ENCODE measurements at regions not wholly inside any gene's neighbourhood (a gene's known extent, or its start where the extent isn't known, plus 50 kb on each side); places are given as distances from the start of the nearest gene placed in this dataset.

DNA sequence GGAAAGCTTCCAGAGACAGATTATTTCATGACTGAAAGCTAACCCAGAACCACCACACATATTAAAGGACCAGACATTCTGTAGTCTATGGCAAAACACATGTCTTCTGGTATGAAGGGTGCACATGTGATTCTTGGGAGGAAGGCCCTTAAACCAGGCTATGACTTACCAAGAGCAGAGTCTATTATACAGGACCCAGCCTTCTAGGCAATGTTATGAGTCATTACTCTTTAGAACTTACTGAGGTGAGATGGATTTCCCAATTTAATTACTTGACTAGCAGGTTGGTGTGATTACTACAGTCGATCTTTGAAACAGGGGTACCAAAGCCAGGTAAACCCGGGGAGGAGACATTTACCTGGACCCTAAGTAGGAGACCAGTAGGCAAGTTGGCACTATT lies 350.8 kb downstream of the TRIB2 start:
- DNase-seq (ENCODE audit: extremely low read depth in 1 of 2, low read depth in 1 of 2), result no peak

DNA sequence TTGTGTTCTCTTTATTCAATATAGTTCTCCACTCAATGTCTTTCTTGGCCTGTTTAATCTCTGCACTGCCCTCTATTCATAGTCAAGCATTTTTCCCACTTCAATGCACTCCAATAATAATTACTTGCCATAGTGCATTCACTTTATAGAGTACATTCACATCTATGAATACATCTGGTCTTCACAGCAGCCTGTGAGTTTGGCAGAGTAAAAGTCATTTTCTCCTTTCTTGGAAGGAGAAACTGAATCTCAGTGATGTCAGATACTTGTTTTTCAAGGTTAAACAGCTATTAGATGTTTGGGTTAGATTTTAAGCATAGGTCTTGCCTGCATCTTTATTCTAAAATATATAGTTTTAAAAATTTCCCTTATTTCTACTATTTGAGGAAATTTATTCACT lies 373.2 kb downstream of the TRIB2 start:
- DNase-seq (ENCODE audit: extremely low read depth in 1 of 2, low read depth in 1 of 2), result no peak

DNA sequence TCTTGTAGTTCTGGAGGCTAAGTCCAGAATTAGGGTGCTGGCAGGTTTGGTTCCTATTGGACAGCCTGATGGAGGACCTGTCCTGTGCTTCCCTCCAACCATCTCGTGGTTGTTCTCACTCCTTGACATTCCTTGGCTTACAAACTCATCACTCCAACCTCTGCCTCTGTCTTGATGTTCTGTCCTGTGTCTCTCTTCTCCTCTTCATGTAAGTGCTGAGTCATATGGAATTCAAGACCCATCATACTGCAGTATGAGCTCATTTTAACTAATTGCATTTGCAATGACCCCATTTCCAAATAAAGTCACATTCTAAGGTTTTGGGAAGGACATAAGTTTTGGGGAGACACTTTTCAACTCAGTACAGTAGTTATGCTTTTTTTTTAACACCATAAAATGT lies 374.7 kb downstream of the TRIB2 start:
- no peak for DNase-seq (ENCODE audit: extremely low read depth in 1 of 2, low read depth in 1 of 2)

DNA sequence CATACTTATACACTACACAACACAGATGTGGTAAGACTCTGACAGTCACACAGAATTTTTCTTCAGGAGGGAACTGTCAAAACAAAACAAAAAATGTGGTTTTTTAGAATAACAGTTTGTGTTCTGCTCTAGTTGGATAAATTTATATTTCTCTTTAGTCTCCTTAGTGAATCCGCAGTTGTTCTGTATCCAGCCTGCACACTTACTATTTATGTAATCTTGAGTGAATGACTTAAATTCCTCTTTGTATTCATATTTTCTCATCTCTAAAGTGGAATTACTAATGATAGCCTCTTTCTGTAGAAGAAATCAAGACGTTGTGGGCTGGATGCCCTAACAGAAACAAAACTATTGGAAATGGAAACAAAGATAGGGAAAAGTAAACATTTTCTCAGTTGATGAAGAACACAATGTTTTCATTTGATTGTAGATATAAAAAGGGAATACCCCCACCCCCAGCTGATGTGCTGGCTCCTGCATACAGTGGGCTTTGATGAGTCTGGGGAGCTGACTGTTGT lies 375.2 kb downstream of the TRIB2 start:
- DNase-seq (ENCODE audit: extremely low read depth in 1 of 2, low read depth in 1 of 2), result no peak

DNA sequence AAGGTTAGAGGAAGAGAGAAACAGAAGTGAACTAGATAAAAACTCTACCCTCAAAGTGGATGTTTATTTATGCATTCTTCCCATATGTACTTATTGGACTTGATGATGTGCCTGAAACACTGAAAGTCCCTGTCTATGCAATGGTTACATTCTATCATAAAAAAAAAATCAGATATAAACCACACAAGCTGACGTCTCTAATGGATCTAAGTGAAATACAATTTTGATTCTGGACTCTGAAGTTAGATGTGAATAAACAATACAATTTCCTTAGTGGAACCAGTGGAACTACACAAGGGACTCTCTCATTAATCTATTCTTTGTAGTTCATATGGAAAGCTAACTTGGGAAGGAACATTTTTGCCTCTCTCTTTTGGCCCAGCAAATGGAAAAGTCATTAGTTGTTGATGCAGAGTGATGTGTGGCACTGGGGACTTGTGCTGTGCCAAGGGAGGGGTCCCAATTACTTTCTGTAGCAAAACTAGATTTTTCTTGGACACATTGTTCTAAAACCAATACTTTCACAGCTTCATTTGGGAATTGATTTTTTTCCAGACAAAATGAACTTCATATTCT lies 376.8 kb downstream of the TRIB2 start:
- DNase-seq (ENCODE audit: extremely low read depth in 1 of 2, low read depth in 1 of 2), result no peak

DNA sequence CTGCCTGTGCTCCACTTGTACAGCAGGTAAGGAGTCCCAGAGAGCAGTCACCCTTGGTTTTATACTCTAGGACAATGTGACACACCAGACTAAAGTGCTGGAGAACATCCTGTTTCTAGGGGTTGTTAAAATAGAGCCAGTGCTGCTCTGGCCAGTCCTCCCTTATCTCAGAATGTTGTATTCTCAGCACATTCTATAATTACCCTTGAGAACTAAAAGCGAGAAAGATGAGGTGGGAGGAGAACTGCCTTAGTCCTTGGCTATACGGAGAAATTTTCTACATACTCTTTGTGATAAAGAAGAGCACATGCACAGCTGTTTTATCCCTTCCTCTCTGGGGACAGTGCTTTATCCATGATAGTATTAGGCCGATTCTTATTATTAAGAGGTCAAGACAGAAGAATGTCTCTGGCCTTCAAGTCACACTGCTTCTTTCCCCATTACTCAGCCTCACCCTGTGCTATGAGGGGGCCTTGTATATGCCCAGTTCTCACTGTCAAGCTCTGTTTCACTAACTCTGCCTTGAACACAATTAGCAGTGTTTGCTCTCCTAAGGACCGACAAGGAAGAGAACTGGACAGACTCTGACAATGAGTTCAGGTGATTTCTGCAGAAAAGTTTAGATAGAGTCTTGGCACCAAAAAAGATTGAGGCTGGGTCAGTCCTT lies 385.8 kb downstream of the TRIB2 start:
- no peak for DNase-seq (ENCODE audit: extremely low read depth in 1 of 2, low read depth in 1 of 2)

DNA sequence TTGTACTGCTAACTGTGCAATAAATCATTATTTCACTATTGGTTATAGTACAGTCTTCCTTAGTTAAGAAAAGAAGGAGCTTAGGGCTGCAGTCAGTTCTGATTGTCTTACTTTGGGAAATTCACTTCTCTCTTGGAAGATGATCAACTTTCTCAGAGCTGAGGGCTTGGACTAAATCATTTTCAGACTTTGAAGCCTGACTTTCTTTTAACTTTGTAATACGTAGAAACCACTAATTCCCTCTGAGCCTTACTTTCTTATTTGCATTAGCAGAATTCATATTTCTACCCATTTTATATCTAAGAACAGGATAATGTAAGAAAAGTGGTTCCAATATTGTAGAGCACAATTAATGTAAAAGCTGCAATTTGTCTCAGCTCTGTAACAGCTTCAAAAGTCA lies 386.4 kb downstream of the TRIB2 start:
- DNase-seq (ENCODE audit: extremely low read depth in 1 of 2, low read depth in 1 of 2), result no peak

DNA sequence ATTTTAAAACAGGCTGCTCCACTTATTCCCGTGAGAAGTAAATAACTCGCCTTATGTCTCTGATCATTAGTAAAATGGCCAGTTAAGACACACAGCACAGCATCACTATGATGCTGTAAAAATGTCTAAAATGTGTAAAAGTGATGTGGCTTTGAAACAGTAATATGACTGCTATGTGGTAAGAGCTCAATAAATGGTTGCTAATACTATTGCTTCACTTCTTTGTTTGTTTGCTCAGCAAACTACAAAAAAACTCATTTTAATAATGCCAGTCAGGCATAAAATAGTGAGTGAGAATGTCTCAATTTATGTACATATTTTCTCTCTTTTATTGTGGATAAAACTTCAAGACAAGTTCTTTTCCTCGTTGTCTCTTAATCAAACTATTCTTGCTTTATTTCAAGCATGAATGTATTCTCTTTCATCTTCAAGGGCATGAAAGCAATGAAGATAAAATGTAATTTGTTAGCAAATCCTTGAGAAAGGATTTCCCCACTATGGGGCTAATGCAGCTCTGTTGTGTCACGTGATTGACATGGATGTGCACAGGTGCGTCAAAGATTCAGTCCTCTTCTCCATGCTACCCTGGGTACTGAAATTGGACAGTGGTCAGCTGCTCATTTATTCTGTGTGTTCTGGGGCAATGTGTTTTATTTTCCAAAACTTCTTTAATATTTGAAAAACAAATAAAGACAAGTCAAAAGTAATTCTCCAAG lies 387.2 kb downstream of the TRIB2 start:
- no peak for DNase-seq (ENCODE audit: extremely low read depth in 1 of 2, low read depth in 1 of 2)

DNA sequence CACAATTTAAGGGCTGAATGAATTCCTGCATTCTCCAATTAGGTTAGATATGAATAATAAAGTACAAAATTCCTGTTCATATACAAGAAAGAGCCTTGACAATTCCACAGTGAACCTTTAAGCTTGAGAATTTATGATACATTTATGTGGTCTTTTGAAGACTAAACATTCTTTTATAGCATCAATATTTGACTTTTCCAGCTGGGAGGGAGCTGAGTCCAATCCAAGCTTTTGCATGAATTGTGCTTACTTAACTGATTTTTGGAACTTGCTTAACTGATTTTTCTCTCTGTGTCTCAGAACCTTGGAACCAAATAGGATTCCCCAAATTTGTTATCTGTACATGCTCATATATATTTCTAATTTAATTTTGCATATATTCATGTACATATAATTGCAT lies 388.0 kb downstream of the TRIB2 start:
- DNase-seq (ENCODE audit: extremely low read depth in 1 of 2, low read depth in 1 of 2), result no peak

DNA sequence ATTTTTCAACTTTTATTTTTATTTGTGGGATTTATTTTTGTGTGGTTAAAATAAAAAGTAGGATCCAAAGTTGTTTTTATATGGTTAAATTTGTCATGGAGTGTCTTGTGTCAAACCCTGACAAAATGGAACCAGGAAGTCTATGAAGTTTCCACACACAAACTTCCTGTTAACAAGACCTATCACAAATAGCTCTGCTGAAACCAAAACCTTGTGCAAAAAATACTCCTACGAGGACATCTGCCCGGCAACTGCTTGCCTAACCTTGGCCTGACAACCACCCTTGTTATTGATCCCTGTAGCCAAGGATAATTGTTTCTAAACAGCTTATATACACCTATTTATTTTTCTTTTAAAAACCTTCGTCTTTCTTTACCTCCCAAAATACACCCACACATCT lies 389.6 kb downstream of the TRIB2 start:
- no peak for DNase-seq (ENCODE audit: extremely low read depth in 1 of 2, low read depth in 1 of 2)

DNA sequence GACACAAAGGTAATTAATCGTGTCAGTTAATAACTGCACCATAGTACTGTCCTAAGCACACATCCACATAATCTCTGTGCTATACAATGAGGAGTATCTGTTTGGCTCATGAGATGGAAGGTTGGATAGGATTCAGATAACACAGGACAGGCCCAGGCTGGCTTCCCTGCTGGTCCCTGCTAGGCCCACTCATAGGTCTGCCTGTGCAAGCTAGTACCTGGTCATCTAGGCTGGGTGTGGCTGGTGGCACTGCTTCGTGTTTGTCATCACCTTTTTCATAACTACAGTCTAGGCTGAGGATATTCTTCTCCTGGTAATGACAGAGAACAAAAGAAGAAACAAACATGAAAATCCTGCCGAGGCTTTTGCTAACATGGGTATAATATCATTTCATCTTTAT lies 392.8 kb downstream of the TRIB2 start:
- DNase-seq (ENCODE audit: extremely low read depth in 1 of 2, low read depth in 1 of 2), result no peak

DNA sequence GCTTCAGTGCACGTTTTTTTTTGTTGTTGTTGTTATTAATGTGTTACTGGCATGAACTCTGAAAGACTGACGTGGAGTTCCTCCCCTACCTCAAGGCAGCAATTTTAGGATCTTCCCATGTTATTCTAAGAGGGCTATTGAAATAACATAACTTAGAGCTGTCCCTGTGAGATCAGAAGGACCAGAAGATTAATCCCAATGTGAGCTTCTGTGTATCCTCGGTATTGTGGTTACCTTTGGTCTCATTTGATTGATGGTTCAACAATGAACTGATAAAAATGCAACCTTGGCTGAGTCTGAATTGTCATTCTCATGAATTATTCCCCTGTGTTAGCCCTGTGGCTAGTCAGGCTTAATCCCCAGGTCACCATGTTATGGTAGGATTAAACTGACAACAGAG lies 394.1 kb downstream of the TRIB2 start:
- no peak for DNase-seq (ENCODE audit: extremely low read depth in 1 of 2, low read depth in 1 of 2)

DNA sequence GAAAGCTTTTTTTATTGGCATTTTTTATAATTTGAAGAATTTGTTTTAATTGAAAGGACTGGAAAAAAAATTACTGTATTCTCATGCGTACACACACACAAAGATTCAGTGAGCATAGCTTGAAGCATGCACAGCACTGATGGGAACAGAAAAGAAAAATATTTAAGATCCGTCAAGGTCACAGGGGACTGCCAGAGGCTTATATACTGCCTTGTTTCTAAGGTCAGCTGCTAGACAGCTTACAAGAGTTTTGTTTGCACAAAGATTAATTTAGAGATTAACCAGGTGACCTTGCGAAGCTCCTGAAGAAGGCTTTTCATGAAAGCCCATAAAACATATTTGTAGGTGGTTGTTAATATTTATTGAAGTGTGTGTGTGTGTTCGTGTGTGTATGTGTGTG lies 396.3 kb downstream of the TRIB2 start:
- no peak for DNase-seq (ENCODE audit: extremely low read depth in 1 of 2, low read depth in 1 of 2)

DNA sequence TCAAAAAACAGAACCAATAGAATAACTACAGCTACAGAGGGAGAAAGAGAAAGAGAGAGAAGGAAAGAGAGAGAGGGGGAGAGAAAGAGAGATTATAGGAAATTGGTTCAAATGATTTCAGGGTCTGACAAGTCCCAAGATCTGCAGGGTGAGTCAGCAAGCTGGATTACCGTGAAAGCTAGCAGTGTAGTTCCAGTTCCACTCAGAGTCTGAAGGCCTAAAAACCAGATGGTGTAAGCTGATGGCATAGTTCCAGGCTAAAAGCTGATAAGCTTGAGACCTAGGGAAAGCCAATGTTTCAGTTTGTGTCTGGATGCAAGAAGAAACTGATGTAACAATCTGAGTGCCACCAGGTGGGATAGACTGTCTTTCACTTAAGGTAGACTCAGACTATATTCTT lies 397.7 kb downstream of the TRIB2 start:
- no peak for DNase-seq (ENCODE audit: extremely low read depth in 1 of 2, low read depth in 1 of 2)

DNA sequence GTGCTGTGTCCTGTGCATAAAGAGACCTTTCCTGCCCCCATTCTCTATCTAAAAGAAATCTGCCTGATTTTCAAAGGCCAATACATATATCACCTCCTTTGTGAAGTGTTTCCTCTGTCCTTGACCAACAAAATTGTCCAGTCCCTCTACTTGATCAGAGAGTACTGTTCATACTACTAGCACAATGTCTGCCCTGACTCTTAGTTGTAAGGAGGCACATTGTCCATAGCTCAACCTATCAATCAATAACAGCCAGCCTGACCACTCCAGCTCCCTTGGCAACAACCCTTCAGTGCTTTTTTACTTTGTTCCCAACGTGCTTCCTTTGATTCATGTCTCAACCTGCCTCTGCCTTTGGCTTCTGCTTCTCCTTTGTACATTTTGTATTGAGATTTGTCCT lies 398.9 kb downstream of the TRIB2 start:
- no peak for DNase-seq (ENCODE audit: extremely low read depth in 1 of 2, low read depth in 1 of 2)

DNA sequence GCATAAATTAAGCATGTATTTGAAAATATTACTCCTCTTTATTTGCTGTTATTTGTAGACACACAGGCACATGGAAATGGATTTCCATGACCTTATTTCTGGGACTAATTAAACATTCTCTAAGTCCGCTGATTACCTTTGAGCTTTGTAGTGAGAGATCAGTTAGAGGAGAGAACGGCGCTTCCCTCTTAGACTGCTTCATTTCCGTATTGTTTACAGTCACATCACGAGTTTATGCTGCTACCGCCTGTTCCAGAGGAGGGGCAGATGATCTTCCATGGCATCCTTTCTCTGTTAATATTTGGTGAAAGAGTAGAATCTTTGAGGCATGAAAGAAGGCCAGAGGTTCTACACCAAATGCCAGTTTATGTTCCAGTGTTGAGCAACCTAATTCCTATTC lies 404.4 kb downstream of the TRIB2 start:
- DNase-seq (ENCODE audit: extremely low read depth in 1 of 2, low read depth in 1 of 2), result no peak

DNA sequence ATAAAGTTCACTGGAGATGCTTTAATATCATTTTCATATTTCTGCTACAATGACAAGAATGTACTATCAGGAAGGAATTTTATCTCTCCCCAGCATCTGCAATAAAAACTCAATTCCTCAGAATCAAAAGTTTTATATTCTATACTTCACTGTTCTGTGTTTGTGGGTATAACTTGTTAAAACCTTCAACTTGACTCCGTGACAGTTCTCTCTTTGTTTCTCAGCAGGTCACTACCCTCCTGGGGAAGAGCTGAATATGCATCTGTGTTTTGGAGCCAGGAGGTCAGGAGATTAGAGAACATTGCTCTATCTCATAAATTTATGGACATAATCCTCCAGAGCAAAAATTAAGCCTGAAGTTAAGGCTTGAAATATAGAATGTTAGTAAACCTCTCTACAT lies 411.4 kb downstream of the TRIB2 start:
- DNase-seq (ENCODE audit: extremely low read depth in 1 of 2, low read depth in 1 of 2), result no peak

DNA sequence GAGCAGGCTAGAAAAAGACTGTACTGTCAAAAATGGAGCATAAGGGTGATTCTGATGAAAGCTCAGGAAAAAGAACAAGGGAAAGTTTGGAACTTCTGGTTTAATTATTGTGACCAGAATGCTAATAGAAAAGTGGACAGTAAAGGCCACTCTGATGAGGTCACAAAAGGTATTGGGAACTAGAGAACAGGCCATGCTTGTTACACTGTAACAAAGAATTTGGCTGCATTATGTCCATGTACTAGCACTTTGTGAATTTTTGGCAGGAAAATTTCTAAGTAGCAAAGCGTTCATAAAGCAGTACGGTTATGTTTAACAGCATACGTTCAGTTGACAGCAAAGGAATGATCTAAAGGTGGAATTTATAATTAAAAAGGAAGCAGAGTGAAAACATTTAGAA lies 418.6 kb downstream of the TRIB2 start:
- no peak for DNase-seq (ENCODE audit: extremely low read depth in 1 of 2, low read depth in 1 of 2)

DNA sequence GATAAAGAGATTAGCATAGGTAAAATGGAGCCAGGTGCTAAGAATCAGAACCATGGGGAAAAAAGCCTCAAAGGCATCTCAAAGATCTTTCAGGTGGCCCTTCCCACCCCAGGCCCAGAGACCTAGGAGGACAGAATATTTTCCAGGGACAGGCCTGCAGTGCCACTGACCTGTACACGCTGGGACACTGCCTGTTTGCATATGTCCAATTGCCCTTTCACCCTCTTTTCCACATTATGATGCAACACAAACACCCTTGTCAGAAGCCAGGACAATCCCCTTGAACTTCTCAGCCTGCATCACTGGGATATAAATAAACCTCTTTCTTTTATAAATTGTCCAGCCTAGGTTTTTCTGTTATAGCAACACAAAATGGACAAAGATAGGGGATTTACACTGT lies 419.1 kb downstream of the TRIB2 start:
- DNase-seq (ENCODE audit: extremely low read depth in 1 of 2, low read depth in 1 of 2), result no peak

DNA sequence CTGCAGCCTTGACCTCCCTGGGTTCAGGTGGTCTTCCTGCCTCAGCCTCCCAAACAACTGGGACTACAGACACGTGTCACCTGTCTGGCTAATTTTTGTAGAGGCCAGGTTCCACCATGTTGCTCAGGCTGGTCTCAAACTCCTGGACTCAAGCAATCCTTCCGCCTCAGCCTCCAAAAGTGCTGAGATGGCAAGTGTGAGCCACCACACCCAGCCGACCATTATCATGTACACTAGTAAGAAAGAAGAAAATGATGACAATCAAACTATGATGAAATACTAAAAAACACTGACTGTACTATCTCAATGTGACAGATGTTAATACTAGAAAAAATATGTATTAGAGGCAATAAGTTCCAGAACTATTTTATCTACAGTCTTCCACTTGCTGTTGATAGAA lies 420.9 kb downstream of the TRIB2 start:
- DNase-seq (ENCODE audit: extremely low read depth in 1 of 2, low read depth in 1 of 2), result no peak

DNA sequence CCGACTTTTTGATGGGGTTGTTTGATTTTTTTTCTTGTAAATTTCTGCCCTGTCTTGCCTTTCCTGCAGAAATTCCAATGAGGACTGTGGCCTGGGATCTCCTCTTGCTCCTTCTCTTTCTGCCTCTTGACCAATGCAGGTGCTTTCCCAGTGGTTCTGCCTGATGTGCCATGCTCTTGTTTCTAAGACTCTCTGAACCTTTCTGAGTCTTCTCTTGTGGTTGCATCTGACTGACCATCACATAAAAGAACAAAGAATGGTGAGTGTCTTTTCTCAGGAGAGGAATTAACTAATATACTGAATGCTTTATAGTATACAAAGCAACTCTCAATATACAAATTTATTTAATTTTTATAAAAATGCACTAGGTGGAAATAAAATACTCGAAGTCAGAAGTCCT lies 424.6 kb downstream of the TRIB2 start:
- DNase-seq (ENCODE audit: extremely low read depth in 1 of 2, low read depth in 1 of 2), result no peak

DNA sequence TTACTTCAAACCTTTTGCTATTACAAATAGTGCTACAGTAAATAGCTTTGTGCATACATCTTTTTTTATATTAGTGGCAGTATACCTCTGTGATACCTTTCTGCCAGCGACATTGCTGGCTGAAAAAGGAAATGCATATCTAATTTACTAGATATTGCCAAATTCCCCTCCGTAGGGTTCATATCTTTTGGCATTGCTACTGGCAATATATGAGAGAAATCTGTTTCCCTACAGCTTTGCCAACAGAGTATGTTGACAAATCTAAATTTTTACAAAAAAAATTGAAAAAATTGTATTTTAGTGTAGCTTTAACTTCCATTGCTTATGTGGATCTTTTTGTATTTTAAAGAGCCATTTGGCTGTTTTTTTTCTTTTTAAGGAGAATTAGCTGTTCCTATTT lies 426.7 kb downstream of the TRIB2 start:
- no peak for DNase-seq (ENCODE audit: extremely low read depth in 1 of 2, low read depth in 1 of 2)
